ENCODE measurements at regions not wholly inside any gene's neighbourhood (a gene's known extent, or its start where the extent isn't known, plus 50 kb on each side); places are given as distances from the start of the nearest gene placed in this dataset.

DNA sequence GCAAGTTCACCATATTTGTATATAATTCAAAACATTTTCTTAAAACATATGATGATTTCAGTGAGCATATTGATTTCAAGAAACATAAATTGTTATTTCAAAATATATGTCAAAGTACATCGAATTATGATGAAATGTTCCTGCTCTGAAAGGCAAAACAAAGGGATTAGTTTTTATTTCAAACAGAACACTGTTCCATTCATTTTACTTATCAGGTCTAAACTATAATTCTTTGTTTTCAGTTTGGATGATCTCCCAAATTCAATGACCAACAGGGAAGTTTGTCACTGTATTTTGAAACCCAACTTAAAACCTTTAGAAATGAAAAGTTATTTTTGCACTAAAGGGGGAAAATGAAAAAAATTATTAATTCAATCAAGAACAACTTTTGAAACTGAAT lies 610.2 kb downstream of the SLITRK1 start:
- Histone ChIP-seq H3K27ac (no peak overlapping the region), H3K4me3 (no peak overlapping the region), H3K9me3 (ENCODE audit: low read depth, low read length) (no peaks in the 10 kb centered on the region), H3K9ac (ENCODE audit: insufficient read length) (no peak overlapping the region), H3K36me3 (ENCODE audit: insufficient read depth, low read length) (no peaks in the 10 kb centered on the region)
- DNase-seq (ENCODE audit: low read depth, low spot score), result no peak
- no peak for TF ChIP-seq EZH2 (IDR thresholded peaks at IDR 0.05)
- TF ChIP-seq POLR2AphosphoS5 (IDR thresholded peaks at IDR 0.05; ENCODE audit: borderline replicate concordance, low read depth, low read length), result no peak
- no peak for TF ChIP-seq FOXP2 (optimal IDR thresholded peaks at IDR 0.05; ENCODE audit: control extremely low read depth, extremely low read length, insufficient read depth)

DNA sequence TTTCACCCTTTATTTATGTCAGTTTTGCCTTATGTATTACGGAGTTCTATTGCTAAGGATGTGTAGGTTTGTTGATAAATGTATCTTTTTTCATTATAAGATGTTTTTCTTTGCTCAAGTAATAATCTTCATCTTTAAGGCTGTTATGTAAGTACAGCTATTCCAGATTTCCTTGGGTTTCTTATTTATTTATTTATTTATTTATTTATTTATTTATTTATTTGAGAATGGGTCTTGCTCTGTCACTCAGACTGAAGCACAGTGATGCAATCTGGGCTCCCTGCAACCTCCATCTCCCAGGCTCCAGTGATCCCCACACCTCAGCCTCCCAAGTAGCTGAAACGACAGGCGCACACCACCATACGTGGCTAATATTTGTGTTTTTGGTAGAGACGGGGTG lies 617.0 kb downstream of the SLITRK1 start:
- no peak for DNase-seq (ENCODE audit: low read depth, low spot score)
- no peaks in the 10 kb centered on the region for H3K36me3 ChIP-seq (ENCODE audit: insufficient read depth, low read length)
- H3K9ac ChIP-seq (ENCODE audit: insufficient read length), result no peak overlapping the region
- TF ChIP-seq POLR2AphosphoS5 (IDR thresholded peaks at IDR 0.05; ENCODE audit: borderline replicate concordance, low read depth, low read length) (no peak), FOXP2 (optimal IDR thresholded peaks at IDR 0.05; ENCODE audit: control extremely low read depth, extremely low read length, insufficient read depth) (no peak), EZH2 (IDR thresholded peaks at IDR 0.05) (no peak)
- H3K4me3 ChIP-seq, result no peak overlapping the region
- no peaks in the 10 kb centered on the region for H3K9me3 ChIP-seq (ENCODE audit: low read depth, low read length)
- no peak overlapping the region for H3K27ac ChIP-seq

DNA sequence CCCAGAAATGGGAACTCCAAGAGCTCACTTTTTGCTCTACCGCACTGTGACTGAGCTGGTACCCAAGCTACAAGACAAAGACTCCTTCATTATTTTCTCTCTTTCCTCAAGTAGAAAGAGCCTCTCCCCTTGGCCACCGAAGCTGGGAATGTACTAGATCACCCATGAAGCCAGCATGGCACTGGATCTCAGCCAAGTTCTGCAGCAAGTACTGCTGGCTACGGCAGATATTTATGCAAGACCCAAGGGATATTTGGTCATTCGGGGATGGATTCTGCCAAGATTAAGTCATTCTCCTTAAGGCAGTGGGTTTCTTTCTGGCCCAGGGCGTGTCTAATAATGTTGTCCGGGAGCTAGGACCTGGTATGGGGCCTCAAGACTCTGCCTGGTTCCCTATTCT lies 633.5 kb downstream of the SLITRK1 start:
- no peak for DNase-seq (ENCODE audit: low read depth, low spot score)
- Histone ChIP-seq H3K9ac (ENCODE audit: insufficient read length) (no peak overlapping the region), H3K4me3 (no peak overlapping the region), H3K9me3 (ENCODE audit: low read depth, low read length) (no peaks in the 10 kb centered on the region), H3K27ac (no peak overlapping the region), H3K36me3 (ENCODE audit: insufficient read depth, low read length) (no peaks in the 10 kb centered on the region)
- no peak for TF ChIP-seq FOXP2 (optimal IDR thresholded peaks at IDR 0.05; ENCODE audit: control extremely low read depth, extremely low read length, insufficient read depth)
- TF ChIP-seq POLR2AphosphoS5 (IDR thresholded peaks at IDR 0.05; ENCODE audit: borderline replicate concordance, low read depth, low read length), result no peak
- TF ChIP-seq EZH2 (IDR thresholded peaks at IDR 0.05), result no peak

DNA sequence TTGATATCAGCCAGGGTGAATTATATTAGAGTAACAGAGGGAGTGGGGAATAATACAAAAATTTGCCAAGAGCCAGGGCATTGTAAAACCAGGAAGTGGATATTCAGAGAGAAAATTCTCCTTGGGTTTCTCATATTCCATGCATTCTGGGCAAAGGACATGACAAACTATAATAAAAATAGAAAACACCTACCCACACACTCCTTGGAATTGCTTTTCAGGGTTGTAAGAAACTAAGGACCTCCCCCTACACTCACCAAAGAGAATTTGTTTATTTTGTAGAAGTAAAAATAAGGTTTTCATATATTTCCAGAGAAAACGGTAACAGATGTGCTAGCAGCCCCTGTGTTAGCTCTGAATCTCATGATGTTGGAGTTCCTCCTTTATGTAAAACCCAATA lies 649.6 kb downstream of the SLITRK1 start:
- Histone ChIP-seq H3K4me3 (no peak overlapping the region), H3K9me3 (ENCODE audit: low read depth, low read length) (no peaks in the 10 kb centered on the region), H3K36me3 (ENCODE audit: insufficient read depth, low read length) (no peaks in the 10 kb centered on the region), H3K27ac (no peak overlapping the region), H3K9ac (ENCODE audit: insufficient read length) (no peak overlapping the region)
- no peak for DNase-seq (ENCODE audit: low read depth, low spot score)
- TF ChIP-seq FOXP2 (optimal IDR thresholded peaks at IDR 0.05; ENCODE audit: control extremely low read depth, extremely low read length, insufficient read depth), result no peak
- TF ChIP-seq EZH2 (IDR thresholded peaks at IDR 0.05), result no peak
- TF ChIP-seq POLR2AphosphoS5 (IDR thresholded peaks at IDR 0.05; ENCODE audit: borderline replicate concordance, low read depth, low read length), result no peak

DNA sequence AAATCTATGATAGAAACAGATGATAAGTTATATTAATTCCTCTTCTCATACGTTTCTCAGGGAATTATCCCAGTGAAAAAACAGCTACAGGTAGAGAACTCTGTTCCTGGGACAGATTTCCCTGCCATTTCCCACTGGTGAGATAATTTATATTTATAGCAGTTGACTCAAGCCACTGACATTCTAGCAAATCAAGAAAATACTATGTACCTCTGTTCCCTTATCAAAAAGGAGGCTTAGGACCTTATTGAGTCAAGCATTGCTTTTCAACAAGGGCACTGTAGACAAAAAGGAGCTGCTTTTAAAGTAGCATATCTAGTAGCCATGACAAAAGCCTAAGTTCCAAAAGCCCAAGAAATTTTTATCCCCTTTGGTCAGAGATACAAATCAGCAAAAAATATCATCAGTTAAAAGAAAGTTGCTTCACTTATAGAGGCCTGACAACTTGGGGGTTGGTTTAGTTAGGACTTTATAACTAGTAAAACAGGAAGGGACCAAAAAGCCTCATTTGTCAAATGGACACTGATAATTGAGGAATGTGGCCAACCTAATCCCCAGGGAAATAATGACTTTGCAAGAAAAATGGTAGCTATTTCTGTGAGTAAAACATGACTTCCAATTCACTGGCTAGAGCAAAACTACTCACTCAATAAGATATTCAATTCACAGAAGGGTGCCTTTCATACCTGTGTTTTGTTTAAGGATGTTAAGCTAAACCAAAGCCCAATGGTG lies 652.5 kb downstream of the SLITRK1 start:
- no peaks in the 10 kb centered on the region for H3K36me3 ChIP-seq (ENCODE audit: insufficient read depth, low read length)
- no peak overlapping the region for H3K4me3 ChIP-seq
- H3K27ac ChIP-seq, result no peak overlapping the region
- H3K9me3 ChIP-seq (ENCODE audit: low read depth, low read length), result no peaks in the 10 kb centered on the region
- TF ChIP-seq FOXP2 (optimal IDR thresholded peaks at IDR 0.05; ENCODE audit: control extremely low read depth, extremely low read length, insufficient read depth), result no peak
- DNase-seq (ENCODE audit: low read depth, low spot score), result no peak
- no peak overlapping the region for H3K9ac ChIP-seq (ENCODE audit: insufficient read length)

DNA sequence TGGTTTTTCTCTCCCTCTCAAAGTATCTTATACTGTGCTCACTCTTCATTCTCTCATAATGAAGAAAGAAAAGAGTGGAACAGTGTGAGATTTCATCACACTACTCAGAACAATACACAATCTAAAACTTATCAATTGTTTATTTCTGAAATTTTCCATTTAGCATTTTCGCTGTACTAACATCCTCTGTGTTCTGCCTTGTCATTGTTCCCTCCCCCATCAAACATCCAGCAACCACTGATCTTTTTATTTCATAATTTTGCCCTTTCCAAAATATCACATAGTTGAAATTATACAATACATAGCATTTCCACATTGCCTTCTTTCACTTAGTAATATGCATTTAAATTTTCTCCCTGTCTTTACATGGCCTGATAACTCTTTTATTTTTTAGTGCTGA lies 658.7 kb downstream of the SLITRK1 start:
- no peak for DNase-seq (ENCODE audit: low read depth, low spot score)
- H3K36me3 ChIP-seq (ENCODE audit: insufficient read depth, low read length), result no peaks in the 10 kb centered on the region
- no peak overlapping the region for H3K27ac ChIP-seq
- no peak overlapping the region for H3K4me3 ChIP-seq
- no peak overlapping the region for H3K9ac ChIP-seq (ENCODE audit: insufficient read length)
- TF ChIP-seq POLR2AphosphoS5 (IDR thresholded peaks at IDR 0.05; ENCODE audit: borderline replicate concordance, low read depth, low read length) (no peak), EZH2 (IDR thresholded peaks at IDR 0.05) (no peak), FOXP2 (optimal IDR thresholded peaks at IDR 0.05; ENCODE audit: control extremely low read depth, extremely low read length, insufficient read depth) (no peak)
- no peaks in the 10 kb centered on the region for H3K9me3 ChIP-seq (ENCODE audit: low read depth, low read length)

DNA sequence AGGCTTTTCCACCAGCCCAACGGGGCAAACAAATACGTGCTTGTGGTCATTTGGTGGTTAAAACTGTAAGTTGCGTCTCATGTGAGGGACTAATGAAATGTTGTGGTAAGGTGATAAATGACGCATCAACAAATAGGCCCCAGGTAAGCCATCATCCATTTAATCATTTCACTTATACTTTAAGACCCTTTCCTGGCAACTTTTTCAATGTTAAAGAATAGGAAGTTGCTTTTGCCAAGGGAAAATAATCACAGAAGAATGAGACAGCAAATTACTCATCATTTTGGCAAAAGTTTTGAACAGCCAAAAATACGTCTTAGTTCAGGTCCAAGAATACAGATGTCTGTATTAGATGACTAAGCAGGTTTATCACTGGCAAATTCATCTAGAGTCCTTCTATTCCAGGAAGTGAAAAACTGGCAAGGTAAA lies 660.4 kb downstream of the SLITRK1 start:
- H3K27ac ChIP-seq, result no peak overlapping the region
- no peak for DNase-seq (ENCODE audit: low read depth, low spot score)
- no peak overlapping the region for H3K4me3 ChIP-seq
- H3K36me3 ChIP-seq (ENCODE audit: insufficient read depth, low read length), result no peaks in the 10 kb centered on the region
- H3K9me3 ChIP-seq (ENCODE audit: low read depth, low read length), result no peaks in the 10 kb centered on the region
- no peak overlapping the region for H3K9ac ChIP-seq (ENCODE audit: insufficient read length)
- TF ChIP-seq EZH2 (IDR thresholded peaks at IDR 0.05) (no peak), POLR2AphosphoS5 (IDR thresholded peaks at IDR 0.05; ENCODE audit: borderline replicate concordance, low read depth, low read length) (no peak), FOXP2 (optimal IDR thresholded peaks at IDR 0.05; ENCODE audit: control extremely low read depth, extremely low read length, insufficient read depth) (no peak)

DNA sequence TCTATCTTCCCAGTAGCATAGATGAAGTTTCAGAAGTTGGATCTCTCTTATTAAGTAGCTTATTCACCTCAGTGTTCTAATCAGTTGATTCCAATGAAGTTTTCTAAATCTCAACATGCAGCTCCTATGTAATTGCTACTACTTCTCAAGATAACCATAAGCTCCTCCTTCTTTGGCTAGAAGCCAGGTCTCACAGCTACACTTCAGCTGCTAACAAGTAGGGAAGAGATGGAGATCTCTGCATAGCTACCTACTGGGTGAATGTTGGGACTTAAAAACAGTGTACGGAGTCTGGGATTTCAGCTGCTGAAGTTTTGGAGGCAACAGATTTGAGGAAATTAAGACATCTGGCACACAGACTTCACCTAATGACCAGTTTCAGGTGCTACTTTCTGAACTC lies 661.0 kb downstream of the SLITRK1 start:
- H3K4me3 ChIP-seq, result no peak overlapping the region
- no peak overlapping the region for H3K9ac ChIP-seq (ENCODE audit: insufficient read length)
- H3K9me3 ChIP-seq (ENCODE audit: low read depth, low read length), result no peaks in the 10 kb centered on the region
- H3K27ac ChIP-seq, result no peak overlapping the region
- TF ChIP-seq FOXP2 (optimal IDR thresholded peaks at IDR 0.05; ENCODE audit: control extremely low read depth, extremely low read length, insufficient read depth) (no peak), POLR2AphosphoS5 (IDR thresholded peaks at IDR 0.05; ENCODE audit: borderline replicate concordance, low read depth, low read length) (no peak), EZH2 (IDR thresholded peaks at IDR 0.05) (no peak)
- no peak for DNase-seq (ENCODE audit: low read depth, low spot score)
- H3K36me3 ChIP-seq (ENCODE audit: insufficient read depth, low read length), result no peaks in the 10 kb centered on the region

DNA sequence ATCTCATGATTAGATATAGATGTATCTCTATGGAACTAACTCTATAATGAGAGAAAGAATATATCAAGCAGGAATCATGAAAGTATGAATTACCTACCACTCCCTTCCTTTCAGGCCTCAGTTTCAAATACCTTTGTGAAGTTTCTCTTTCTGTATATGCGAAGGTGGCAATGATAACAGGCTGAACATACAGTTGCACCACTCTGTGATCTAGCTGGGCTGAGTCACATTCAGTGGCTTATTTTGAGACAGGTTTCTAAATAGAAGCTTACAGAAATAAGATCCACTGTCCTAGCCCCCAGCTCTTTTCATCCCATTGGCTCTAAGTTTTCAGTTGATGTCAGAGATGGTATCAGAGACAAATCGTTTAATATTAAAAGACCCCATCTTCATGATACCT lies 662.0 kb downstream of the SLITRK1 start:
- H3K36me3 ChIP-seq (ENCODE audit: insufficient read depth, low read length), result no peaks in the 10 kb centered on the region
- H3K9me3 ChIP-seq (ENCODE audit: low read depth, low read length), result no peaks in the 10 kb centered on the region
- no peak overlapping the region for H3K9ac ChIP-seq (ENCODE audit: insufficient read length)
- H3K4me3 ChIP-seq, result no peak overlapping the region
- TF ChIP-seq FOXP2 (optimal IDR thresholded peaks at IDR 0.05; ENCODE audit: control extremely low read depth, extremely low read length, insufficient read depth), result no peak
- no peak for TF ChIP-seq EZH2 (IDR thresholded peaks at IDR 0.05)
- no peak for TF ChIP-seq POLR2AphosphoS5 (IDR thresholded peaks at IDR 0.05; ENCODE audit: borderline replicate concordance, low read depth, low read length)
- no peak overlapping the region for H3K27ac ChIP-seq
- DNase-seq (ENCODE audit: low read depth, low spot score), result no peak

Data from SK-N-MC (cell line).